GM11168 (cell line): ENCODE measurements at regions not wholly inside any gene's neighbourhood (a gene's known extent, or its start where the extent isn't known, plus 50 kb on each side); places are given as distances from the start of the nearest gene placed in this dataset.

Experiments
- in situ Hi-C: fragments of 300-500 bp; cut with MboI; formaldehyde crosslinking; loops from one replicate; pipeline ENCODE4 v1.12.0; 2022; ENCODE audit warnings: low sequenced_read_pairs; ENCODE audit not compliant: unreplicated experiment

- in situ Hi-C loops, result loop anchor here (5.0 kb wide), 1 partner anchor 154 kb away; no protein-coding TSS in a partner anchor
These were observed 75.3 kb upstream of the RIPOR2 start for GRCh38 chr6:25010902-25011625.

GRCh38 chr6:25012657-25013056 lies 76.9 kb upstream of the RIPOR2 start:
- in situ Hi-C loops, result loop anchor here (5.0 kb wide), 1 partner anchor 155 kb away; no protein-coding TSS in a partner anchor

GRCh38 chr6:25013246-25013645 lies 77.5 kb upstream of the RIPOR2 start:
- in situ Hi-C loops, result loop anchor here (5.0 kb wide), 1 partner anchor 156 kb away; no protein-coding TSS in a partner anchor

- in situ Hi-C loops, result loop anchor here (5.0 kb wide), 1 partner anchor 157 kb away; no protein-coding TSS in a partner anchor
These were observed 78.6 kb upstream of the RIPOR2 start for GRCh38 chr6:25014369-25014768.

GRCh38 chr6:25014791-25015560 lies 79.2 kb upstream of the RIPOR2 start:
- in situ Hi-C loops, result loop anchor here (5.0 kb wide), 1 partner anchor 158 kb away; no protein-coding TSS in a partner anchor

GRCh38 chr6:25016014-25016720 lies 80.4 kb upstream of the RIPOR2 start:
- in situ Hi-C loops, result no loop called here

GRCh38 chr6:25017486-25017885 lies 81.7 kb upstream of the RIPOR2 start:
- in situ Hi-C loops, result no loop called here

- in situ Hi-C loops, result no loop called here
These were observed 82.3 kb upstream of the RIPOR2 start for GRCh38 chr6:25017932-25018567.

GRCh38 chr6:25018568-25018954 lies 82.8 kb upstream of the RIPOR2 start:
- in situ Hi-C loops, result no loop called here

DNA sequence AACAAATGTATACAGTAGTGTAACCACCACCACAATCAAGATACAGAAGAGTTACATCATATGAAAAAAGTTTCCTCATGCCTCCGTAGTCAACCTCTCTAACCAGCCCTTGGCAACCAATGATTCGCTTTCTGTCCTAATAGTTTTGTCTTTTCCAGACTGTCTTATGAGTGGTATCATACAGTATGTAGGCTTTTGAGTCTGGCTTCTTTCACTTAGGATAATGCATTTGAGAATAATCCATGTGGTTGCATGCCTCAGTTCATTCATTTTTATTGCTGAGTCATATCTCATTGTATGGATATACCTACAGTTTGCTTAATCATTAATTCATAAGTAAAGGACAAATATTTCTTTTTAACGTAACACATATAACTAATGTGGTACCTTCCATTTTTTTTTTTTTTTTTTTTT lies 86.4 kb upstream of the RIPOR2 start:
- in situ Hi-C loops, result no loop called here

DNA sequence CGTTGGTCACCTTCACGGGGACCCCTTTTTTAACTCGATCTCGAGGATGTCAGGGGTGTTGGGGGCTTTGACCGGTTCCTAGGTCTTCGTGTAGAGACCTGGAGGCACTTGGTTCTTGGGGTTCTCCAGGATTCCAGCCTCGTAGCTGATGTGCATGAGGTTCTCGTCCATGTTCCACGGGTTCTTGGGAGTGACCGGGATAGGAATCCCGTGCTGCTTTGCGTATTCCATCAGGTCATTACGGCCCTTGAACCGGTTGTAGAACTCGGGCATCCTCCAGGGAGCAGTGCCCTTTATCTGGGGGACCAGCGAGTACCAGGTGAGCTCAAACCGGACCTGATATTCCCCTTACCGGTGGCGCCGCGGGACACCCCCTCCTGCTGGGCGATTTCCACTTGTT lies 88.0 kb upstream of the RIPOR2 start:
- in situ Hi-C loops, result no loop called here

DNA sequence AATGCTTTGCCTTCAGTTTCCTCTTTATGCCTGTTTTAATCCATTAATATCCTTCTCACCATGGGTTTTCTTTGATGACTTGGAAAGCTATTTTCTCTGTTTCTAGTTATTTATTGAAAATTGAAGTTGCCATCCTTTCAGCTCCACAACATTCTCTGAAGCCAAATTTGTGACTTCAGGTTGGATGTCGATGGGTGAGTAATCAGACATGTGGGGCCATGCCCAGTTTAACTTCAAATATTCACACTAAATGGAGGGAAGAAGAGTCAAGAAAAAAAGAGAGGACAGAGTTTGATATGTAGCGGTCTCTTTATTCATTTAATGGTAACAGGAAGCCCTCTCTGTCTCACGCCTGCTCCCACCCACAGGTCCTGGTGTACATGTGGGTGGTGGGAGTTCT lies 89.1 kb upstream of the RIPOR2 start:
- in situ Hi-C loops, result no loop called here

GRCh38 chr6:25025248-25025918 lies 89.6 kb upstream of the RIPOR2 start:
- in situ Hi-C loops, result no loop called here

DNA sequence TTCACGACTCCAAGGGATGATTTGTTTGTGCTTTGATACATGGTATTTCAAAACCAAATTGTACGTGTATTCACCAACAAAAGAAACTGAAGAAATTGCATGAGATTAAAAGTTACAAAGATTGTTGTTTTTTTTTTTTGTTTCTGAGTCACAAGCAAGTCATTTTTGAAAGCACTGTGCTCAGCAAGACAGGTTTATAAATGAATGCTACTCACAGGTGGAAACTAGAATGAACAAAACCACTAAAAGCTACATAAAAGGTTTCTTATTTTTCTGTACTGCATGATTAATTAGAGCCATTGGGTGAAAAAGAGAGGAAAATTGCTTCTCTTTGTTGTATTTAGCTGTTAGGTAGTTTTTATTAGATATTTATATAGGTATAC lies 90.2 kb upstream of the RIPOR2 start:
- in situ Hi-C loops, result no loop called here

DNA sequence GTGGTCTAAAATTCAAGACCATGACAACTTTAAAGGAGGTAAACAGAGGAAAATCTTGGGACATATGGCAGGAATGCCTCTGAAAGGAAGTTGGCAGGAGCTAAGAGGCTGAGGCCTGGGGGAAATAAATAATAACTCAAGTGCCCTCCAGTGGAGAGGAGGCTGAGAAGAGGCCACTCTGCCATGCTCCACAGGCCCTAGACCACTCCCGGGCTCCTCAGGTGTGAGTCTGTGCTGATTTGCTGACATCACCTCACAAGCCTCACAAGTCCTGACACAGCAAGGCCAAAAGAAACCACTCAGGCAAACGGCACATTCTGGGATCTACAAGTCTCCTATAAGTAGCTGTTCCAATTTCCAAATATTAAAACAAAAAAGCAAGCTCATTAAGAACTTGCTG lies 91.0 kb upstream of the RIPOR2 start:
- in situ Hi-C loops, result no loop called here

DNA sequence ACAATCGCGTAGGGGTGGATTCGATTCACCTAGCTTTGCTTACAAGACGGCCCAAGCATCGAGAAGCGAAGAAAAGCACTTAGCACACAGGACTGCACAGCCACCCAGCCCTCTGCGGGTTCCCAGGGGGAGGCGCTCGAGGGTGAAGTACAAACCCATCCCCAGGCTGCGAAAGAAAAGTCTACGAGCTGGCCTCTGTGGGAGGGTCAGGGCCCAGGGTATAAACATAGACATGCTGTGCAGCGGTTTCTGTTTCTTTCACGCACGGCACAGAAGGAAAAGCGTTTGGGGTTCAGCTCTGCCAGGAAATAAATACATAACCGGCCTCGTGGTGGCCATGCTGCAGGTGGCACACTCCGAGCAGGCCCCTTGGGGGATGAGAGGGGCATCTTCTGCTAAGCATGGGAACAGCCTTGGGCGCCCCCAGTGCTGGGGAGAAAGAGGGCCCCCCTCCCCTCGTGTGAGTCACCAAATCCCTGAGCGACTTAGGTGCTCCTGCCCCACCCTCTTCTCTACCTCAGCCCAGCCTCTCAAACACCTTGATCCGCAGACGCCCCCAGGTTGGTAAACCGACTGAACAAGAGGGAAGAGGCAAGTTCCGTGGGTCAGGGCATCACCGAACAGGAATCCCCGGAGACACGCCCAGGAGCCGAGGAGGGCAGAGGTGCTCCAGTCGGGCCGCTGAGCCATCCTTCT lies 91.6 kb upstream of the RIPOR2 start:
- in situ Hi-C loops, result no loop called here

- in situ Hi-C loops, result no loop called here
These were observed 92.6 kb upstream of the RIPOR2 start for GRCh38 chr6:25028328-25028727.

- in situ Hi-C loops, result no loop called here
These were observed 97.2 kb upstream of the RIPOR2 start for GRCh38 chr6:25032934-25033333.

GRCh38 chr6:25034431-25034921 lies 98.7 kb upstream of the RIPOR2 start:
- in situ Hi-C loops, result no loop called here
